Liver (tissue), 8 donors: ENCODE measurements at regions not wholly inside any gene's neighbourhood (a gene's known extent, or its start where the extent isn't known, plus 50 kb on each side); places are given as distances from the start of the nearest gene placed in this dataset.

Source experiments
- DNase-seq: peaks from one replicate; pipeline ENCODE4 v3.0.0-alpha.2; 2017; ENCODE audit warnings: low spot score
- H3K27ac ChIP-seq, 2 donors: one replicate each; pipeline ENCODE4 v1.7.0; 2013; ENCODE audit warnings: inconsistent platforms in 2 of 2, low read length in 2 of 2, control low read depth in 1 of 2, low read depth in 1 of 2, mild to moderate bottlenecking in 1 of 2
- H3K27me3 ChIP-seq, 4 donors: one replicate each; pipeline versions ENCODE4 v1.6.1 to v1.7.0; 2013; ENCODE audit warnings: low read length in 3 of 4, inconsistent platforms in 1 of 4, mild to moderate bottlenecking in 1 of 4, moderate library complexity in 1 of 4; ENCODE audit not compliant: control insufficient read depth in 4 of 4, insufficient read depth in 4 of 4
- H3K36me3 ChIP-seq, 4 donors: one replicate each; pipeline versions ENCODE4 v1.6.1 to v1.7.0; 2013; ENCODE audit warnings: low read length in 3 of 4, mild to moderate bottlenecking in 3 of 4, low read depth in 1 of 4, moderate library complexity in 1 of 4; ENCODE audit not compliant: control insufficient read depth in 4 of 4, insufficient read depth in 3 of 4
- H3K4me1 ChIP-seq, 4 donors: one replicate each; pipeline versions ENCODE4 v1.6.1 to v1.7.0; 2013; ENCODE audit warnings: low read length in 3 of 4, mild to moderate bottlenecking in 3 of 4, moderate library complexity in 1 of 4; ENCODE audit not compliant: control insufficient read depth in 4 of 4, insufficient read depth in 4 of 4
- H3K4me3 ChIP-seq, 3 donors: one replicate each; pipeline versions ENCODE4 v1.6.1 to v1.7.0; 2013; ENCODE audit warnings: low read length in 3 of 3, control low read depth in 1 of 3, low read depth in 1 of 3, mild to moderate bottlenecking in 1 of 3
- H3K9ac ChIP-seq, 2 donors: one replicate each; pipeline ENCODE4 v1.7.0; 2013; ENCODE audit warnings: low read length in 2 of 2, mild to moderate bottlenecking in 2 of 2, moderate library complexity in 2 of 2, control low read depth in 1 of 2, low read depth in 1 of 2
- H3K9me3 ChIP-seq, 4 donors: one replicate each; pipeline versions ENCODE4 v1.6.1 to v1.7.0; 2013; ENCODE audit warnings: low read length in 3 of 4; ENCODE audit not compliant: control insufficient read depth in 4 of 4
- CTCF ChIP-seq: fragments of 150-350 bp; IDR thresholded peaks from 2 replicates; pipeline ENCODE4 v1.5.1; 2017; ENCODE audit warnings: improper control_type of control experiment, low read depth, low read length; ENCODE audit not compliant: missing input control
- GABPA ChIP-seq, 2 donors: IDR thresholded peaks in 1 of 2; conservative IDR thresholded peaks in 1 of 2; 2 replicates each; pipeline ENCODE4 v1.6.1; 2016; ENCODE audit warnings: antibody characterized with exemption in 2 of 2, mild to moderate bottlenecking in 1 of 2, moderate library complexity in 1 of 2
- HNF4A ChIP-seq, 2 donors: conservative IDR thresholded peaks; 2 replicates each; pipeline ENCODE4 v1.6.1; 2016; ENCODE audit warnings: antibody characterized with exemption in 2 of 2, mild to moderate bottlenecking in 2 of 2
- HNF4G ChIP-seq: IDR thresholded peaks from 2 replicates; pipeline ENCODE4 v1.6.1; 2016; ENCODE audit warnings: antibody characterized with exemption
- JUND ChIP-seq, 2 donors: IDR thresholded peaks; 2 replicates each; pipeline ENCODE4 v1.6.1; 2016; ENCODE audit warnings: antibody characterized with exemption in 2 of 2
- NR2F2 ChIP-seq: IDR thresholded peaks from 2 replicates; pipeline ENCODE4 v1.6.1; 2016; ENCODE audit warnings: antibody characterized with exemption
- RAD21 ChIP-seq, 2 donors: IDR thresholded peaks; 2 replicates each; pipeline ENCODE4 v1.6.1; 2016; ENCODE audit warnings: antibody characterized with exemption in 2 of 2, mild to moderate bottlenecking in 2 of 2
- REST ChIP-seq: IDR thresholded peaks from 2 replicates; pipeline ENCODE4 v1.6.1; 2016; ENCODE audit warnings: antibody characterized with exemption, mild to moderate bottlenecking
- SP1 ChIP-seq: IDR thresholded peaks from 2 replicates; pipeline ENCODE4 v1.6.1; 2018; ENCODE audit warnings: antibody characterized with exemption, mild to moderate bottlenecking
- TAF1 ChIP-seq: conservative IDR thresholded peaks from 2 replicates; pipeline ENCODE4 v1.6.1; 2016; ENCODE audit warnings: antibody characterized with exemption, mild to moderate bottlenecking
- YY1 ChIP-seq: IDR thresholded peaks from 2 replicates; pipeline ENCODE4 v1.6.1; 2016; ENCODE audit warnings: antibody characterized with exemption, mild to moderate bottlenecking
- ZBTB33 ChIP-seq: IDR thresholded peaks from 2 replicates; pipeline ENCODE4 v1.6.1; 2016; ENCODE audit warnings: antibody characterized with exemption
- WGBS: extraction: QIAGEN DNeasy Blood & Tissue Kit; methylation state at CpG from one replicate; pipeline ENCODE4 v1.1.7; 2013; 5-methylcytosine and 5-hydroxymethylcytosine counted together
- TF ChIP-seq, protein P1 (sequence below): IDR thresholded peaks from 2 replicates; pipeline ENCODE4 v1.6.1; 2016; ENCODE audit warnings: antibody characterized with exemption
- TF ChIP-seq, protein P2 (sequence below): IDR thresholded peaks from 2 replicates; pipeline ENCODE4 v1.6.1; 2016; ENCODE audit warnings: antibody characterized with exemption
- donor health status: healthy.
- donor health status: healthy.
- donor health status: healthy.
- donor health status: healthy.
- donor health status: healthy.

DNA sequence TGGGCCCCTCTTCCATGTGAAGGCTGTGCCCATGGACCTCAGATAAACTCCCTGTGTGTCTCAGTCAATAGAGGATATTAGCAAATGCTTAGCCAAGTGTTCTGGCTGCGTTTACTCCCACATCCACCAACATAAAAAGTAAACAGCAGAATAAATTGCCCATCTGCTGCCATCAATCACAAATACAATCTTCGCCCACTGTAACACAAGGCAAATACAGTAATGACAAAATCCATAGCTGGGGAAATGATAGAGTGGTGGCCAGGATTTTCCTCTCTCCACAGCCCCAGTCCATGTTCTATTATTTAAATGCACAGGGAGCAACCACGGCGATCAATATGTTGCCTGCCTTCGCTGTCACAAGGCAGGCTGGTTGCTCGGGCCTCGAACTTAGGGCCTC, 376.5 kb downstream of the UQCRFS1 start (continued):
- TF ChIP-seq ZBTB33 (no peak), HNF4G (no peak), TAF1 (no peak), GABPA (IDR thresholded peaks at IDR 0.05 in 1 of 2, conservative IDR thresholded peaks at IDR 0.05 in 1 of 2) (no peak), YY1 (no peak)

GRCh38 chr19:28834996-28835395, 378.0 kb downstream of the UQCRFS1 start:
- H3K4me1 ChIP-seq: no peaks in the 10 kb centered on the region
- no peaks in the 10 kb centered on the region for H3K36me3 ChIP-seq
- peaks cover 0 to 2% (median 0%) of the 10 kb centered on the region in 4 donors for H3K27me3 ChIP-seq
- no peak overlapping the region for H3K9ac ChIP-seq
- no peak overlapping the region for H3K4me3 ChIP-seq
- no peak overlapping the region for H3K27ac ChIP-seq
- TF ChIP-seq CTCF: no peak
- TF ChIP-seq RAD21 (IDR thresholded peaks at IDR 0.05): no peak
- DNase-seq: no peak
- WGBS: 52% methylated on average over 3 of the region's 3 CpGs
- H3K9me3 ChIP-seq: no peaks in the 10 kb centered on the region

DNA sequence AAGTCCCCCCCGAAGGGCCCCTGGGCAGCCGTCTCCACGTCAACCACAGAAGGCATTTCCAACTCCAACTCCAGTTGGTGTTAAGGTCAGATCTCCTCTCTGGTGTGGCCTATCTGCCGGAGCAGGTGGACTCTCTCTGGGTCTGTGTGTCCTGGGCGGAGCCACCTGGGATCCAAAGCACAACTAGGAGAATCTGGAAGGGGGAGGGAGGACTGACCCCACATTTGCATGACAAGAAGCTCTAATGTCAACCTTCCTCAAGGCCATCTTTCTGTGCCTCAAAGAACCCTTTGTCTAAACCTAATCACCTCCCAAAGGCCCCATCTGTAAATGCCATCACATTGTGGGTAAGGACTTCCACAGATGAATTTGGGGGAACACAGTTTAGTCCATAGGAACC, 381.5 kb downstream of the UQCRFS1 start:
- Histone ChIP-seq H3K27me3 (peaks cover 0 to 4% (median 0%) of the 10 kb centered on the region in 4 donors), H3K9me3 (no peaks in the 10 kb centered on the region), H3K27ac (no peak overlapping the region), H3K36me3 (no peaks in the 10 kb centered on the region), H3K4me1 (no peaks in the 10 kb centered on the region), H3K4me3 (no peak overlapping the region), H3K9ac (no peak overlapping the region)
- TF ChIP-seq JUND (IDR thresholded peaks at IDR 0.05): no peak
- TF ChIP-seq, protein P1, sequence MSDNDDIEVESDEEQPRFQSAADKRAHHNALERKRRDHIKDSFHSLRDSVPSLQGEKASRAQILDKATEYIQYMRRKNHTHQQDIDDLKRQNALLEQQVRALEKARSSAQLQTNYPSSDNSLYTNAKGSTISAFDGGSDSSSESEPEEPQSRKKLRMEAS: no peak
- no peak for TF ChIP-seq RAD21 (IDR thresholded peaks at IDR 0.05)
- no peak for TF ChIP-seq HNF4G
- TF ChIP-seq NR2F2: no peak
- TF ChIP-seq CTCF: no peak
- no peak for TF ChIP-seq ZBTB33
- TF ChIP-seq GABPA (IDR thresholded peaks at IDR 0.05 in 1 of 2, conservative IDR thresholded peaks at IDR 0.05 in 1 of 2): no peak
- TF ChIP-seq REST: no peak
- TF ChIP-seq, protein P2, sequence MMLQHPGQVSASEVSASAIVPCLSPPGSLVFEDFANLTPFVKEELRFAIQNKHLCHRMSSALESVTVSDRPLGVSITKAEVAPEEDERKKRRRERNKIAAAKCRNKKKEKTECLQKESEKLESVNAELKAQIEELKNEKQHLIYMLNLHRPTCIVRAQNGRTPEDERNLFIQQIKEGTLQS: no peak
- no peak for TF ChIP-seq HNF4A (conservative IDR thresholded peaks at IDR 0.05)
- TF ChIP-seq SP1: no peak
- no peak for TF ChIP-seq YY1
- WGBS: 79% methylated on average over 5 of the region's 5 CpGs
- DNase-seq: no peak
